ENCODE measurements at regions not wholly inside any gene's neighbourhood (a gene's known extent, or its start where the extent isn't known, plus 50 kb on each side); places are given as distances from the start of the nearest gene placed in this dataset.

DNA sequence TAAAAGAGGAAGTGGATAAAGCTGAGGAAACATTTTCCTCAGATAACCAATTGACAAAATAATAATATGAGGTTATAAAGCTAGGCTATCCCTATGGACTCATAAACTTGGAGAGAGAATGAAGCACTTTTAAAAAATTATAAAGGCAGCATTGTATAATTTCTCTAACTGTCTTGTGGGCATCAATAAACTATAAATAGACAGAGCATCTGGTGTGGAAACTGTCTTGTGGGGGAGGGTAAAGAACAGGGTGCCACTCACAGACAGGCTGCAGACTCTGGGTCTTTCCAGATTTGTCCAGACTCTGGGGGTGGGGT lies 333.5 kb downstream of the BUD13 start:
- TF ChIP-seq, protein P1, sequence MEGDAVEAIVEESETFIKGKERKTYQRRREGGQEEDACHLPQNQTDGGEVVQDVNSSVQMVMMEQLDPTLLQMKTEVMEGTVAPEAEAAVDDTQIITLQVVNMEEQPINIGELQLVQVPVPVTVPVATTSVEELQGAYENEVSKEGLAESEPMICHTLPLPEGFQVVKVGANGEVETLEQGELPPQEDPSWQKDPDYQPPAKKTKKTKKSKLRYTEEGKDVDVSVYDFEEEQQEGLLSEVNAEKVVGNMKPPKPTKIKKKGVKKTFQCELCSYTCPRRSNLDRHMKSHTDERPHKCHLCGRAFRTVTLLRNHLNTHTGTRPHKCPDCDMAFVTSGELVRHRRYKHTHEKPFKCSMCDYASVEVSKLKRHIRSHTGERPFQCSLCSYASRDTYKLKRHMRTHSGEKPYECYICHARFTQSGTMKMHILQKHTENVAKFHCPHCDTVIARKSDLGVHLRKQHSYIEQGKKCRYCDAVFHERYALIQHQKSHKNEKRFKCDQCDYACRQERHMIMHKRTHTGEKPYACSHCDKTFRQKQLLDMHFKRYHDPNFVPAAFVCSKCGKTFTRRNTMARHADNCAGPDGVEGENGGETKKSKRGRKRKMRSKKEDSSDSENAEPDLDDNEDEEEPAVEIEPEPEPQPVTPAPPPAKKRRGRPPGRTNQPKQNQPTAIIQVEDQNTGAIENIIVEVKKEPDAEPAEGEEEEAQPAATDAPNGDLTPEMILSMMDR (IDR thresholded peaks at IDR 0.05) = no peak
- no peak for TF ChIP-seq REST (IDR thresholded peaks at IDR 0.05; ENCODE audit: insufficient read depth in 1 of 2, low read depth in 2 of 2, low read length in 1 of 2)
- TF ChIP-seq TCF7L2 (IDR thresholded peaks at IDR 0.05; ENCODE audit: low read depth, low read length) = no peak
- no peak for TF ChIP-seq POLR2AphosphoS5 (IDR thresholded peaks at IDR 0.05; ENCODE audit: low read depth, low read length)
- TF ChIP-seq SIN3A (IDR thresholded peaks at IDR 0.05; ENCODE audit: borderline replicate concordance, insufficient read depth, low read depth, low read length) = no peak
